Lower leg skin (tissue), 4 donors: ENCODE measurements at regions not wholly inside any gene's neighbourhood (a gene's known extent, or its start where the extent isn't known, plus 50 kb on each side); places are given as distances from the start of the nearest gene placed in this dataset.

ENCODE experiments used
- DNase-seq, 2 donors: peaks; one replicate each; pipeline ENCODE4 v3.0.0-alpha.2; 2019; ENCODE audit warnings: low spot score in 2 of 2
- H3K4me3 ChIP-seq: fragments of 200-600 bp; sonication (generic); 2 replicates; pipeline ENCODE4 v1.5.1; 2017; ENCODE audit warnings: mild to moderate bottlenecking, low read depth; ENCODE audit not compliant: poor library complexity, severe bottlenecking
- CTCF ChIP-seq, 3 donors: fragments of 450-650 bp; IDR thresholded peaks; one replicate each; pipeline ENCODE4 v1.5.1; 2016; ENCODE audit warnings: antibody characterized with exemption in 3 of 3, mild to moderate bottlenecking in 3 of 3, moderate library complexity in 2 of 3
- POLR2A ChIP-seq, 2 donors: fragments of 450-650 bp; IDR thresholded peaks; one replicate each; pipeline ENCODE4 v1.6.1; 2016 to 2017; ENCODE audit warnings: antibody characterized with exemption in 2 of 2, mild to moderate bottlenecking in 1 of 2, moderate library complexity in 1 of 2
- WGBS, 2 donors: methylation state at CpG; one replicate each; pipeline ENCODE4 v1.1.5; 2018; 5-methylcytosine and 5-hydroxymethylcytosine counted together
- intact Hi-C: fragments of 100-400 bp; cut with DNase I; formaldehyde crosslinking; loops from one replicate; pipeline ENCODE4 v1.15.0; 2023; ENCODE audit warnings: low total_unique reads

- TF ChIP-seq POLR2A (IDR thresholded peaks at IDR 0.05): no peak
- TF ChIP-seq CTCF (IDR thresholded peaks at IDR 0.05): no peak
- intact Hi-C loops: no loop called here
- 74 to 76% methylated on average over 10 of the region's 10 CpGs for WGBS, 2 donors
- DNase-seq: no peak
- no peak overlapping the region for H3K4me3 ChIP-seq
Measured at GRCh38 chr12:25883026-25883916, 75.2 kb upstream of the RASSF8 start.

GRCh38 chr12:25884024-25884919 is 74.2 kb upstream of the RASSF8 start:
- TF ChIP-seq CTCF (IDR thresholded peaks at IDR 0.05) (no peak), POLR2A (IDR thresholded peaks at IDR 0.05) (no peak)
- DNase-seq: no peak
- intact Hi-C loops: no loop called here
- 86 to 92% methylated on average over 18 to 34 of the region's 36 CpGs for WGBS, 2 donors
- no peak overlapping the region for H3K4me3 ChIP-seq

GRCh38 chr12:25884920-25885234 is 73.6 kb upstream of the RASSF8 start:
- no peak for TF ChIP-seq POLR2A (IDR thresholded peaks at IDR 0.05)
- no peak for TF ChIP-seq CTCF (IDR thresholded peaks at IDR 0.05)
- no peak for DNase-seq
- H3K4me3 ChIP-seq: no peak overlapping the region
- intact Hi-C loops: no loop called here
- WGBS, 2 donors: 81 to 99% methylated on average over 7 to 9 of the region's 9 CpGs

- DNase-seq: no peak
- intact Hi-C loops: no loop called here
- H3K4me3 ChIP-seq: no peak overlapping the region
- TF ChIP-seq POLR2A (IDR thresholded peaks at IDR 0.05) (no peak), CTCF (IDR thresholded peaks at IDR 0.05) (no peak)
Measured at GRCh38 chr12:25886396-25886795, 72.1 kb upstream of the RASSF8 start.

GRCh38 chr12:25887367-25887766 is 71.1 kb upstream of the RASSF8 start:
- intact Hi-C loops: no loop called here
- no peak overlapping the region for H3K4me3 ChIP-seq
- TF ChIP-seq CTCF (IDR thresholded peaks at IDR 0.05) (no peak), POLR2A (IDR thresholded peaks at IDR 0.05) (no peak)
- DNase-seq: no peak
- 70 to 90% methylated on average over 3 of the region's 3 CpGs for WGBS, 2 donors
